SK-N-SH treated with all-trans-retinoic acid at 6 μM for 48 hours (cell line): ENCODE measurements at regions not wholly inside any gene's neighbourhood (a gene's known extent, or its start where the extent isn't known, plus 50 kb on each side); places are given as distances from the start of the nearest gene placed in this dataset.

ENCODE experiments used
- BACH2 ChIP-seq: fragments of 250-450 bp; sonication (Bioruptor Pico); IDR thresholded peaks from 2 replicates; pipeline ENCODE4 v1.9.0; 2021; ENCODE audit warnings: mild to moderate bottlenecking, borderline replicate concordance
- CSDC2 ChIP-seq: fragments of 250-450 bp; sonication (Bioruptor Pico); IDR thresholded peaks from 2 replicates; pipeline ENCODE4 v1.5.0; 2020; ENCODE audit warnings: mild to moderate bottlenecking, moderate library complexity
- PPARA ChIP-seq: fragments of 250-450 bp; sonication (Bioruptor Pico); IDR thresholded peaks from 2 replicates; pipeline ENCODE4 v1.5.0; 2020; ENCODE audit warnings: mild to moderate bottlenecking, borderline replicate concordance
- TCF4 ChIP-seq: fragments of 250-450 bp; sonication (Bioruptor Pico); IDR thresholded peaks from 2 replicates; pipeline ENCODE4 v1.8.0; 2021; ENCODE audit warnings: mild to moderate bottlenecking, moderate library complexity, borderline replicate concordance

DNA sequence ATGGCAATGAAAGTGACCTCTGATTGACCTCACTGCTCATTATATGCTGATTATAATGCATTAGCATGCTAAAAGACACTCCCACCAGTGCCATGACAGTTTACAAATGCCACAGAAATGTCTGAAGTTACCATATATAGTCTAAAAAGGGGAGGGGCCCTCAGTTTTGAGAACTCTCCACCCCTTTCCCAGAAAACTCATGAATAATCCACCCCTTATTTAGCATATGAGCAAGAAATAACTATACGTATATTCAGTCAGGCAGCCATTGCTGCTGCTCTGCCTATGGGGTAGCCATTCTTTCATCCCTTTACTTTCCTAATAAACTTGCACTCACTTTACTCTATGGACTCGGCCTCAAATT, 163.1 kb downstream of the ESM1 start:
- TF ChIP-seq CSDC2 (CRISPR knock-in tag) (no peak), PPARA (CRISPR knock-in tag) (no peak), BACH2 (CRISPR knock-in tag) (no peak), TCF4 (CRISPR knock-in tag) (no peak)
